GM19438 (cell line): ENCODE measurements at regions not wholly inside any gene's neighbourhood (a gene's known extent, or its start where the extent isn't known, plus 50 kb on each side); places are given as distances from the start of the nearest gene placed in this dataset.
"Not testable (repeated sequence)": the region's sequence is repeated elsewhere in the genome, so short reads cannot be mapped to it uniquely, and the experiment has no call there.

ENCODE experiments used
- ATAC-seq: cut with Tn5 transposase; IDR thresholded peaks from one replicate; pipeline ENCODE4 v1.9.1; 2021; ENCODE audit warnings: low read depth; ENCODE audit not compliant: unreplicated experiment

GRCh38 chr1:121443001-121443540 is 258.3 kb downstream of the SRGAP2C start:
- ATAC-seq: no peak

- no peak for ATAC-seq
Observed at GRCh38 chr1:121444096-121444495, 259.3 kb downstream of the SRGAP2C start.

GRCh38 chr1:121445679-121446078 is 260.9 kb downstream of the SRGAP2C start:
- no peak for ATAC-seq

GRCh38 chr1:121447280-121447923 is 262.6 kb downstream of the SRGAP2C start:
- not testable (repeated sequence) for ATAC-seq

DNA sequence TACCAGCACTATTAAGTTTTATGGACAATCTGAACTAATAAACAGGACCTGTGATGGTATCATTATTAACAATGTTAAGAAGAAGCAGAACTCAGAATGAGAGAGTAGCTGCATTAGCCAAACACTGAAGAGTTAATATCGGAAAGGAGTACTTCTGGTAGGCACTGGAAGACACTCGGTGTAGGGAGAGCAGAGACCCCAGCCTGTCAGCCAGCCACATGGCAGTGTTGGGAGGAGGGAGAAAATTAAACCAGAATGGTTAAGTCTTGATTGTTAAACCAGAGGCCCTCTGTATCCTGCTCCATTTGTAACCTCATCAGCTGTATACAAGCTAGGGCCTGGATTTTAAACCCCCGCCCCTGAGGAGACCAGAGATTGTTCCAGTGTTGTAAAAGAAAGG is 263.3 kb downstream of the SRGAP2C start:
- ATAC-seq: not testable (repeated sequence)

- no peak for ATAC-seq
Observed at GRCh38 chr1:121448851-121449250, 264.1 kb downstream of the SRGAP2C start.

DNA sequence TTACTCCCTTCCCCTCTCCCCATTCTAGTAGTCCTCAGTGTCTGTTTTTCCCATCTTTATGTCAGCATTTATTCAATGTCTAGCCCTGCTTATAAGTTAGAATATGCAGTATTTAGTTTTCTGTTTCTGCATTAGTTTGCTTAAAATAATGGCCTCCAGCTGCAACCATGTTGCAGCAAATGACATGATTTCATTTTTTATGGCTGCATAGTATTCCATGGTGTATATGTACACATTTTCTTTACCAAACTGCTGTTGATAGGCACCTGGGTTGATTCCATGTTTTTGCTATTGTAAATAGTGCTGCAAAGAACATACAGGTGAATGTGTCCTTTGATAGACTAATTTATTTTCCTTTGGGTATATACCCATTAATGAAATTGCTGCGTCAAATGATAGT is 267.7 kb downstream of the SRGAP2C start:
- ATAC-seq: no peak

DNA sequence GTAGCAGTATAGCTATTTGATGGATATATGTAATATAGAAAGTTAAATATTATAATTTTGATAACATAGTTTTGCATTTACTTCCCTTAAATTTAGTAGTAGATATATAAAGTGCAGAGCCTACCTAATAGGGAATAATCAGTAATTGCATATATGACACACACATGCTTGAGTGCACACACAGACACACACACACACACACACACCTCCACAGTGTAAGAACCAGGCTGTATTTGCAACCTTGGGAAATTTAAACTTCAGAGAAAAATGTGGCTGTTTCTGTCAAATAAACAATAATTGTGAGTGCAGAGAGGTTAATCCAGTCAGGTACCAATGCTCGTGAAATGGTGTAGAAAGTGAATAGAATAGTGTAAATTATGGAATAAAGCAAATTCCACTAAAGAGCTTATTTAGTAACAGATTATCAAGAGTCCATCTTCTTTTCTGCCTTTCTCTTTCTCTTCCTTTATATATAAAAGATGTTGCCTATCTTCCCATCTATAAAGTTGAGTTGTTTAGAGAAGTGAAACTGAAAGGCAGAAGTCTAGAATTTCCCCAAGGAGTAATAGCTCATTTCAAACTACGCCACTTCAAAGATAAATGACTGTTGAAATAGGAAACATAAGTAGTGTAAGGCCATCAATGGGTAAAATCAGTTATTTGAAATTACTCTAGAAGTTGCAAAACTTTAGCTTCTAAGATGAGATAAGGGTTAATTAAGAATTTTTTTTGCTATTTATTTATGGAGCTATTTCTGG is 273.7 kb downstream of the SRGAP2C start:
- peak; percentile 91 for ATAC-seq

DNA sequence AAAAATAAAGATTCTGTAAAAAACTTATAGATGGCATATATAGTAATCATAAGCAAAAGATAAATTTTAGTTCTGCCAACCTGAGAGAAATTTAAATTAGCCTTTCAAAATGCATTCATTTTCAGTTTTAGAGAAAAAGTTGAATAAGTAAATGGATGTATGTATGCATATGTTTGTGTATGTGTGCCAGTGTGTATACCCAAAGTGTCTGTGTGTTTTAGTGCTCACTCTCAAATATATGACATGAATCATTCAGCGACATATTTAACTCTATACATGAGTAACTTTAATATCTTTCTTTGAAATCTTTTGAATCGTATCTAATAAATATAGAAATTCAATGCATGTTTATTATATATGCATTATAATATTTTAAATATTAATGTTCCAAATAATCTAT is 274.5 kb downstream of the SRGAP2C start:
- no peak for ATAC-seq

DNA sequence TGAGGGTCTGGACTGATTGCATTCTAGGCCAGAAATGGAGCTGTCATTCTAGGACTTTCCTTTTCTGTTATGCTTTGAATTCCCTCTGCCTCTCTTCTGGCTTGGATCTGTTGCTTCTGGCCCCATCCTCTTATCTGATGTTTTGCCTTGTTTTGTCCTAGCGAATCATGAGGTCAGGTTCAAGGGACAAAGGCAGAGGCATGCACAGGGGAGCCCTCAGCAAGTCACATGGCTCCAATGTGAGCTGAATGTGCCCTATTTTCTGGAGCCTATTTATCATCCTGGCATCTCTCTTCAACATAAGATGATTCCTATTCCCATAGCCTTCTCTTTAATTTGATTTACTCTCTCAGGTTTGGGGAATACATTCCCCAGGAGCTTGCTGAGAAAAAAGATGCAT is 284.6 kb downstream of the SRGAP2C start:
- ATAC-seq: not testable (repeated sequence)

DNA sequence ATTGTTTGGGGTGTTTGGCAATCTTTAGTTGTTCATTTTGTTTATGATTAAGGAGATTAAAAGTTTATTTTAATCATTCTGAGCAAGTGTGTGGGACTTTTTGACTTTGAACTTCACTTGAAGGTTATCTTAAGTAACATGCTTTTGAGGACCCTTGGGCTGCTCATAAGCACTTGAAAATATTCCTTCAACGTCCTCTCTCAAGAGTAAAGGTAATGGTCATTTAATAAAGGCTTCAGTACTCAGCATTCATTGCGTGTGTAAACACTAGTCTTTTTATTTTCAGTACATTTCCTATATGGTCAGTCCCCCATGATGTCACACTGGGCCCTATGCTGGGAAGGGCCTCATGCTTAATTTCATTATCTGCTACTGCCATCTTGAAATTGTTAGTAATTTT is 285.6 kb downstream of the SRGAP2C start:
- not testable (repeated sequence) for ATAC-seq

GRCh38 chr1:121471523-121471922 is 286.7 kb downstream of the SRGAP2C start:
- ATAC-seq: peak; percentile 98

DNA sequence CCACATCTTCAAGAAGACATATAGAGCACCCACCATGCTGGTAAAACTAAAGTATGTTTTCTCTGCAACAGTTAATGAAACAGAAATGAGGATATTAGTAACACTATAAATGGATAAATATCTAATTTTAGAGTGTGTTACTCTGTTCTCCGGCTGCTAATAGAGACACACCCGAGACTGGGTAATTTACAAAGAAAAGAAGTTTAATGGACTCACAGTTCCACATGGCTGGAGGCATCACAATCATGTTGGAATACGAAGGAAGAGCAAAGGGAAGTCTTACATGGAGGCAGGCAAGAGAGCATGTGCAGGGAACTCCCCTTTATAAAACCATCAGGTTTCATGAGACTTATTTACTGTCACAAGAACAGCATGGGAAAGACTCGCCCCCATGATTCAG is 287.2 kb downstream of the SRGAP2C start:
- ATAC-seq: peak; percentile 17

DNA sequence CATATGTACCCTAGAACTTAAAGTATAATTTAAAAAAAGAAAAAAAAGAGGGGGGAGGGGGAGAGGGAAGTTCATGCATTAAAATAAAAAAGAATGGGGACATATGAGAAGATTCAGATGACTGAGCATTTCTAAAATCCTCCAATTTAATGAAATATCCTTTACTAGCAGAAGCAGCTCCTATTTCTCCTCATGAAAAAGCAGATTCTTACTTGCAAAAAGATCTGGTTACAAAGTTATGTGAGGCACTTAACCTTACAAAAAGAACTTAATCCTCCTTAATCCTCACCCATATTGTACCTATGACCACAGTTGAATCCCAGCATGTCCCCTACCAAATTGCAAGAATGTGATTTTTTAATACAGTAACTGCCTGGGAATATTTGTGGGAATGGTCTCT is 298.5 kb downstream of the SRGAP2C start:
- no peak for ATAC-seq

DNA sequence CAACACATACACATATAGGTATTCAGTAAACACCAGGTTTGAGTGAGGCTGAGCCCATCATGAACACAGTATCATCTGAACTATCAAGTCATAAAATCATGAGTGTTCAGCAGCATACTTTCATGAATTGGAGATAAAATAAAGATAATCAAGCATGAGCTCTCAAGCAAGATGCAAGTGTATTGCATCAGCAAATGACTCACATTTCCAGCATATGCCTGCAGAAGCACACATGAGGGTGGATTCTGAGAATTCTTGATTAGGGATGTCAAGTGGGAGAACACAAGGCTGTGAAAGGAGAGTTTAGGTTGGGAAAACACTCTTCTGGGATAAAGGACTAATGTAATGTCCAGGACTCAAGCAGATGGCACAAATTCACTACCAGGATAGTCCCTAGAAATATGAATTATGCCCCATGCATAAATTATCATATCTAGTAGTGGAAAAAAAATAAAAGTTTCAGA is 299.2 kb downstream of the SRGAP2C start:
- ATAC-seq: no peak

- not testable (repeated sequence) for ATAC-seq
Observed at GRCh38 chr1:121494796-121495195, 310.0 kb downstream of the SRGAP2C start.

DNA sequence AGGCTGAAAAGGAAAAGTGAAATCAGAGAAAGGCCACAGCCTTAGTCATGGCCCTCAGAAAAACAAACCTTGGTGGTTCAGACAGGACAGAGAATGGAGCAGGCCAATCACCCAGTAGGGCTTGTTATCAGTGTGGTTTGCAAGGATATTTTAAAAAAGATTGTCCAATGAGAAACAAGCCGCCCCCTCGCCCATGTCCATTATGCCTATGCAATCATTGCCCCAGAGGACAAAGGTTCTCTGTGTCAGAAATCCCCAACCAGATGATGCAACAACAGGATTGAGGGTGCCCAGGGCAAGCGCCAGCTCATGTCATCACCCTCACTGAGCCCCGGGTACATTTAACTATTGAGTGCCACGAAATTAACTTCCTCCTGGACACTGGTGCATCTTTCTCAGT is 326.7 kb downstream of the SRGAP2C start:
- ATAC-seq: not testable (repeated sequence)

- not testable (repeated sequence) for ATAC-seq
Observed at GRCh38 chr1:121511876-121512275, 327.1 kb downstream of the SRGAP2C start.

GRCh38 chr1:121515235-121515634 is 330.5 kb downstream of the SRGAP2C start:
- ATAC-seq: no peak

DNA sequence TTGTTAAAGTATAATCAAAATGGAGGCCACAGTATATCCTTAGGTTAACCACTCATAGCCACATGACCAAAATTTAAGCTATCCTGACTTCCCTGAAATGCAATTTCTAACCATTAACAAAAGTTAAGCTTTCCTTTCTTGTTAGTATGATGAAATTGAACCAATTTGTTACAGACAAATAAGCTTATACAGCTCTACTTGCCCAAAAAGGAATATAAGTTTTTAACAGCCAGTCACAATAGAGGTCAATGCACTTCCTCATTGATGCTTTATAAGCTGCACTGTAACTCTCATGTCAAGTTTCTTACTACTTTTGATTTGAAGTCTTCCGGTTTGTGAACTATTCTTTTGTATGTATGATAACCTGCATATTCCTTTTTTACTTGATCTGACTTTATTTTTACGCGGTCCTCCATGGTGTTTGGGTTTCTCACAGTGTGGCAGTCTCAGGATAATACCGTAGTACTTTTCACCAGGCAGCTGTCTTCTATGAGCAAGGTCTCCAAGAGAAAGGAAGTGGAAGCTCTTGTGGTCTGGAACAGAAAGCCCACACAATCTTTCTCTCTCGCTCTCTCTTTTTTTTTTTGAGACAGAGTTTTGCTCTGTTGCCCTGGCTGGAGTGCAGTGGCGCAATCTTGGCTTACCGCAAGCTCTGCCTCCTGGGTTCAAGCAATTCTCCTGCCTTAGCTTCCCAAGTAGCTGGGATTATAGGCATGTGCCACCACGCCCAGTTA is 331.6 kb downstream of the SRGAP2C start:
- ATAC-seq: peak; percentile 71

DNA sequence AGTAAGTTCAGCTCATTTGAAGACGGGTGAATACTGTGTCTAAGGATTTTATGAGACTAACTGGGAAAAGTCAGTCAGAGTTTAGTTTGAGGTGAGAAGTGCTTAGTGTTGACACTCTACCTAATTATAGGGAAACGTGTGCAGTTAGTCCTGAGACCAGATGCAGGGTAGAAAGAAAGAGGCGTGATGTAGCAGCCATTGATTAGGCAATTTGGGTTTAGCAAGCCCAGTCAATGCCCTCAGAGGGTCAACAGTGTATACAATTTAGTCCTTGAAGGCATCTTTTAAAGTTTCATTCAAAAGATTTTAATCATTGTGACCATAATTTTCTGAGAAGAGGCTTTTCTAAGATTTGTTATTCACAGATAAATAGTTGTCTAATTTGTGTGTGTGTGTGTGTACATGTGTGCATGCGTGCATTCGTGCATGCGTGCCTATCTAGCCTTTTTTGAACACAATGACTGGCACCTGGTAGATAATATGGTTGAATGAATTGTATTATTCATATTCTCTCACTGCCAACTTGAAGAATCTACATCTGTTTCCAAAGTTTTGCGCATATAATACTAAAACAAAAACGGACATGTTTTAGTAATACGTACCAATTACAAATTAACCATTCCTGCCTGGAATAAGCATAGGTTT is 332.9 kb downstream of the SRGAP2C start:
- ATAC-seq: no peak
